ENCODE measurements at regions not wholly inside any gene's neighbourhood (a gene's known extent, or its start where the extent isn't known, plus 50 kb on each side); places are given as distances from the start of the nearest gene placed in this dataset.
"Not testable (repeated sequence)": the region's sequence is repeated elsewhere in the genome, so short reads cannot be mapped to it uniquely, and the experiment has no call there.

- no peak for DNase-seq (ENCODE audit: extremely low read depth, low read depth)
- H3K4me3 ChIP-seq (replicated peaks; ENCODE audit: low read depth, low read length), result no peak overlapping the region
- no peak for TF ChIP-seq CTCF (IDR thresholded peaks at IDR 0.05; ENCODE audit: low read depth, low read length, missing control alignments)
Observed at GRCh38 chr14:105666420-105666819, 140.0 kb downstream of the TMEM121 start.

- not testable (repeated sequence) for H3K4me3 ChIP-seq (replicated peaks; ENCODE audit: low read depth, low read length); DNase-seq (ENCODE audit: extremely low read depth, low read depth)
Observed at GRCh38 chr14:105666991-105667662, 140.7 kb downstream of the TMEM121 start.

- not testable (repeated sequence) for DNase-seq (ENCODE audit: extremely low read depth, low read depth)
Observed at GRCh38 chr14:105667663-105668020, 141.3 kb downstream of the TMEM121 start.

GRCh38 chr14:105668021-105668420 is 141.6 kb downstream of the TMEM121 start:
- DNase-seq (ENCODE audit: extremely low read depth, low read depth); H3K4me3 ChIP-seq (replicated peaks; ENCODE audit: low read depth, low read length): not testable (repeated sequence)

More at GRCh38 chr14:105667663-105668020, 141.3 kb downstream of the TMEM121 start:
- H3K4me3 ChIP-seq (replicated peaks; ENCODE audit: low read depth, low read length), result not testable (repeated sequence)

GRCh38 chr14:105668471-105669230 is 142.3 kb downstream of the TMEM121 start:
- H3K4me3 ChIP-seq (replicated peaks; ENCODE audit: low read depth, low read length); DNase-seq (ENCODE audit: extremely low read depth, low read depth): not testable (repeated sequence)

- not testable (repeated sequence) for H3K4me3 ChIP-seq (replicated peaks; ENCODE audit: low read depth, low read length); DNase-seq (ENCODE audit: extremely low read depth, low read depth)
Observed at GRCh38 chr14:105669231-105669610, 142.8 kb downstream of the TMEM121 start.

- not testable (repeated sequence) for DNase-seq (ENCODE audit: extremely low read depth, low read depth); H3K4me3 ChIP-seq (replicated peaks; ENCODE audit: low read depth, low read length)
Observed at GRCh38 chr14:105669646-105670045, 143.3 kb downstream of the TMEM121 start.

- not testable (repeated sequence) for DNase-seq (ENCODE audit: extremely low read depth, low read depth); H3K4me3 ChIP-seq (replicated peaks; ENCODE audit: low read depth, low read length)
Observed at GRCh38 chr14:105672450-105673200, 146.2 kb downstream of the TMEM121 start.

- H3K4me3 ChIP-seq (replicated peaks; ENCODE audit: low read depth, low read length), result not testable (repeated sequence)
Observed at GRCh38 chr14:105675433-105675832, 149.1 kb downstream of the TMEM121 start.

GRCh38 chr14:105675905-105676670 is 149.7 kb downstream of the TMEM121 start:
- H3K4me3 ChIP-seq (replicated peaks; ENCODE audit: low read depth, low read length); DNase-seq (ENCODE audit: extremely low read depth, low read depth): not testable (repeated sequence)

More at GRCh38 chr14:105675433-105675832, 149.1 kb downstream of the TMEM121 start:
- not testable (repeated sequence) for DNase-seq (ENCODE audit: extremely low read depth, low read depth)

- H3K4me3 ChIP-seq (replicated peaks; ENCODE audit: low read depth, low read length); DNase-seq (ENCODE audit: extremely low read depth, low read depth): not testable (repeated sequence)
Observed at GRCh38 chr14:105678057-105678456, 151.7 kb downstream of the TMEM121 start.

- DNase-seq (ENCODE audit: extremely low read depth, low read depth); H3K4me3 ChIP-seq (replicated peaks; ENCODE audit: low read depth, low read length): not testable (repeated sequence)
Observed at GRCh38 chr14:105678996-105679958, 152.9 kb downstream of the TMEM121 start.

GRCh38 chr14:105679959-105680735 is 153.8 kb downstream of the TMEM121 start:
- not testable (repeated sequence) for H3K4me3 ChIP-seq (replicated peaks; ENCODE audit: low read depth, low read length); DNase-seq (ENCODE audit: extremely low read depth, low read depth)

GRCh38 chr14:105680736-105681098 is 154.3 kb downstream of the TMEM121 start:
- not testable (repeated sequence) for DNase-seq (ENCODE audit: extremely low read depth, low read depth); H3K4me3 ChIP-seq (replicated peaks; ENCODE audit: low read depth, low read length)

- not testable (repeated sequence) for H3K4me3 ChIP-seq (replicated peaks; ENCODE audit: low read depth, low read length); DNase-seq (ENCODE audit: extremely low read depth, low read depth)
Observed at GRCh38 chr14:105681606-105682185, 155.3 kb downstream of the TMEM121 start.

Measured in HFF-Myc (cell line).